ENCODE measurements at regions not wholly inside any gene's neighbourhood (a gene's known extent, or its start where the extent isn't known, plus 50 kb on each side); places are given as distances from the start of the nearest gene placed in this dataset.
"Not testable (repeated sequence)": the region's sequence is repeated elsewhere in the genome, so short reads cannot be mapped to it uniquely, and the experiment has no call there.

DNA sequence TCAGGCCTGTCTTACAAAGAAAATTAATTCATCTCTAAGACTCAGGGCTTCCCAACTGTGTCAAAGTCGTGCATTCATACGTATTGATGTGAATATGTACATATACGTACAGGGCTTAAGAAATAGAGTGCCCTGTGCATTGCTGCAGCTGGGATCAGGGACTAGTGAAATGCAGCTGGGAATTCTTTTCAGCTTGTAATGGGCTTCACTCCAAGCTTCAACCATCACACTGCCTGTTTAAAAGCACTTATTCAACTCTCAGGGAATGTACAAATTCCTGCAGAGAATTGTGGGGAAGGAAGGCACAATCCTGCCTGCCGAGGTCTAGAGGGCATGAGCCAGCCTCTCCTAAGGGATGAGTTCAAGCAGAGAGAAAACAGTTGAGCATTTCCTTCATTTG is 59.6 kb upstream of the MAN2A1 start:
- H3K36me3 Mint-ChIP-seq (ENCODE audit: low read depth, unreplicated experiment) = peaks cover 6% of the 10 kb centered on the region
- no peak for DNase-seq (ENCODE audit: low spot score)
- no peak overlapping the region for H3K4me3 Mint-ChIP-seq (ENCODE audit: unreplicated experiment)
- H3K27ac Mint-ChIP-seq (ENCODE audit: unreplicated experiment) = no peak overlapping the region
- H3K27me3 Mint-ChIP-seq (ENCODE audit: unreplicated experiment) = no peaks in the 10 kb centered on the region
- TF ChIP-seq, protein P1, sequence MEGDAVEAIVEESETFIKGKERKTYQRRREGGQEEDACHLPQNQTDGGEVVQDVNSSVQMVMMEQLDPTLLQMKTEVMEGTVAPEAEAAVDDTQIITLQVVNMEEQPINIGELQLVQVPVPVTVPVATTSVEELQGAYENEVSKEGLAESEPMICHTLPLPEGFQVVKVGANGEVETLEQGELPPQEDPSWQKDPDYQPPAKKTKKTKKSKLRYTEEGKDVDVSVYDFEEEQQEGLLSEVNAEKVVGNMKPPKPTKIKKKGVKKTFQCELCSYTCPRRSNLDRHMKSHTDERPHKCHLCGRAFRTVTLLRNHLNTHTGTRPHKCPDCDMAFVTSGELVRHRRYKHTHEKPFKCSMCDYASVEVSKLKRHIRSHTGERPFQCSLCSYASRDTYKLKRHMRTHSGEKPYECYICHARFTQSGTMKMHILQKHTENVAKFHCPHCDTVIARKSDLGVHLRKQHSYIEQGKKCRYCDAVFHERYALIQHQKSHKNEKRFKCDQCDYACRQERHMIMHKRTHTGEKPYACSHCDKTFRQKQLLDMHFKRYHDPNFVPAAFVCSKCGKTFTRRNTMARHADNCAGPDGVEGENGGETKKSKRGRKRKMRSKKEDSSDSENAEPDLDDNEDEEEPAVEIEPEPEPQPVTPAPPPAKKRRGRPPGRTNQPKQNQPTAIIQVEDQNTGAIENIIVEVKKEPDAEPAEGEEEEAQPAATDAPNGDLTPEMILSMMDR (IDR thresholded peaks at IDR 0.05; ENCODE audit: unreplicated experiment) = no peak
- no peaks in the 10 kb centered on the region for H3K4me1 Mint-ChIP-seq (ENCODE audit: unreplicated experiment)
- no peaks in the 10 kb centered on the region for H3K9me3 Mint-ChIP-seq (ENCODE audit: unreplicated experiment)

GRCh38 chr5:109628591-109628990 is 61.1 kb upstream of the MAN2A1 start:
- H3K9me3 Mint-ChIP-seq (ENCODE audit: unreplicated experiment) = no peaks in the 10 kb centered on the region
- H3K36me3 Mint-ChIP-seq (ENCODE audit: low read depth, unreplicated experiment) = peaks cover 6% of the 10 kb centered on the region
- H3K4me3 Mint-ChIP-seq (ENCODE audit: unreplicated experiment) = no peak overlapping the region
- TF ChIP-seq, protein P1 (IDR thresholded peaks at IDR 0.05; ENCODE audit: unreplicated experiment) = no peak
- no peak overlapping the region for H3K27ac Mint-ChIP-seq (ENCODE audit: unreplicated experiment)
- peaks cover 2% of the 10 kb centered on the region for H3K27me3 Mint-ChIP-seq (ENCODE audit: unreplicated experiment)
- no peaks in the 10 kb centered on the region for H3K4me1 Mint-ChIP-seq (ENCODE audit: unreplicated experiment)
- no peak for DNase-seq (ENCODE audit: low spot score)

- not testable (repeated sequence) for DNase-seq (ENCODE audit: low spot score); H3K4me3 Mint-ChIP-seq (ENCODE audit: unreplicated experiment); H3K4me1 Mint-ChIP-seq (ENCODE audit: unreplicated experiment)
These were observed 68.5 kb upstream of the MAN2A1 start for GRCh38 chr5:109621266-109621665.

DNA sequence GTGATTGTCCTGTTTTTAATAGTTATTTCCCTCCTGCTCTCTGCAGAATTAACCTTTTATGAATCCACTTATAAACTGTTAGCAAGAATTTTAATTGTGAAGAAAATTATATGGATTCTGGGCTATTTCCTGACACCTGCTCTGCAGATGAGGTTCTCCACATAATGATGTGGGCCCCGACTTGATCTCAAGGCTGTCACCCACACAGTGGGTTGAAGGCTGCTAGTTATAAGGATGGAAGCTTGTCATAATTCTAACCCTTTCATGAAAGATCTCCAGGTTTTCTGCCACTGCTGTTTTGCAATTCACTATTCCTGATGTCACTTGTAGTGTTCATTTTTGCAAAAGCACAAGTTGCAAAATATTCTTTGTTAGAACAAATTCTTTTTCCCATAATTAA is 69.1 kb upstream of the MAN2A1 start:
- Mint-ChIP-seq H3K4me1 (ENCODE audit: unreplicated experiment) (no peaks in the 10 kb centered on the region), H3K4me3 (ENCODE audit: unreplicated experiment) (no peak overlapping the region), H3K27me3 (ENCODE audit: unreplicated experiment) (peaks cover 2% of the 10 kb centered on the region), H3K27ac (ENCODE audit: unreplicated experiment) (no peak overlapping the region), H3K9me3 (ENCODE audit: unreplicated experiment) (no peaks in the 10 kb centered on the region), H3K36me3 (ENCODE audit: low read depth, unreplicated experiment) (no peaks in the 10 kb centered on the region)
- DNase-seq (ENCODE audit: low spot score) = no peak
- TF ChIP-seq, protein P1 (IDR thresholded peaks at IDR 0.05; ENCODE audit: unreplicated experiment) = no peak

More at GRCh38 chr5:109621266-109621665, 68.5 kb upstream of the MAN2A1 start:
- not testable (repeated sequence) for H3K27ac Mint-ChIP-seq (ENCODE audit: unreplicated experiment); H3K9me3 Mint-ChIP-seq (ENCODE audit: unreplicated experiment); H3K27me3 Mint-ChIP-seq (ENCODE audit: unreplicated experiment); H3K36me3 Mint-ChIP-seq (ENCODE audit: low read depth, unreplicated experiment)

DNA sequence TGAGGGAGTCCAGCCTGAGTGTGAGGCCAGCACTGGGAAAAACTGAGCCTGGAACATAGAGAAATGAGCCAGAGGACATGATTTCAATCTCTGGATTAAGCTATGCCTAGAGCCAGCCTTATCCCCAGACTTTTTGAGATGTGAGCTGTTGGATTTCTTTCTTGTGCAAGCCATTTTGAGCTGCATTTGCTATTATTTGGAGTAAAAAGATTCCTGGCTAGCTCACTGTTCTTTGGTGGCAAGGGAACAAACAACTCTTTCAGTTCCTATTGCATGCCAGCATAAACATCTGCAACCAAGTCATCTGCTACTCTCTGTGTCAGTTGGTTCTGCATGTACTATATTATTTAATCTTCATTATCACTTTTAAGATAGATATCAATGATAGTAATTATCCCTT is 70.1 kb upstream of the MAN2A1 start:
- Mint-ChIP-seq H3K4me1 (ENCODE audit: unreplicated experiment) (no peaks in the 10 kb centered on the region), H3K4me3 (ENCODE audit: unreplicated experiment) (no peak overlapping the region), H3K27me3 (ENCODE audit: unreplicated experiment) (no peaks in the 10 kb centered on the region), H3K27ac (ENCODE audit: unreplicated experiment) (no peak overlapping the region), H3K36me3 (ENCODE audit: low read depth, unreplicated experiment) (no peaks in the 10 kb centered on the region), H3K9me3 (ENCODE audit: unreplicated experiment) (no peaks in the 10 kb centered on the region)
- TF ChIP-seq, protein P1 (IDR thresholded peaks at IDR 0.05; ENCODE audit: unreplicated experiment) = no peak
- no peak for DNase-seq (ENCODE audit: low spot score)

- Mint-ChIP-seq H3K27me3 (ENCODE audit: unreplicated experiment) (no peaks in the 10 kb centered on the region), H3K4me3 (ENCODE audit: unreplicated experiment) (no peak overlapping the region), H3K9me3 (ENCODE audit: unreplicated experiment) (no peaks in the 10 kb centered on the region), H3K4me1 (ENCODE audit: unreplicated experiment) (no peaks in the 10 kb centered on the region), H3K36me3 (ENCODE audit: low read depth, unreplicated experiment) (no peaks in the 10 kb centered on the region), H3K27ac (ENCODE audit: unreplicated experiment) (no peak overlapping the region)
- TF ChIP-seq, protein P1 (IDR thresholded peaks at IDR 0.05; ENCODE audit: unreplicated experiment) = no peak
- no peak for DNase-seq (ENCODE audit: low spot score)
These were observed 70.7 kb upstream of the MAN2A1 start for GRCh38 chr5:109619021-109619460.

All from endothelial cell (in vitro differentiated cells).